AG04450 (cell line): ENCODE measurements at regions not wholly inside any gene's neighbourhood (a gene's known extent, or its start where the extent isn't known, plus 50 kb on each side); places are given as distances from the start of the nearest gene placed in this dataset.

ENCODE experiments used
- CTCF ChIA-PET: fragments of 300-600, 350-600 bp; formaldehyde crosslinking; extraction: SDS; loops from one replicate; lab custom pipeline; 2022; ENCODE audit warnings: antibody characterized with exemption, inconsistent platforms; lab: Charles Lee
- POLR2A ChIA-PET: fragments of 350-600 bp; formaldehyde crosslinking; extraction: SDS; loops from one replicate; lab custom pipeline; 2021; ENCODE audit warnings: antibody characterized with exemption, inconsistent platforms; lab: Yijun Ruan, JAX
- DNase-seq: peaks from one replicate; pipeline ENCODE4 v3.0.0-alpha.2; 2011; ENCODE audit warnings: low read depth, low spot score
- H3K27ac ChIP-seq: one replicate; pipeline ENCODE4 v1.5.1; 2012; ENCODE audit warnings: low read depth, low read length, control low read depth
- H3K27me3 ChIP-seq: one replicate; pipeline ENCODE4 v1.6.0; 2012; ENCODE audit warnings: low read length; ENCODE audit not compliant: control insufficient read depth, insufficient read depth
- H3K4me3 ChIP-seq: 2 replicates; pipeline ENCODE4 v1.5.1; 2011; ENCODE audit warnings: mild to moderate bottlenecking, low read depth, low read length, control low read depth
- H3K9me3 ChIP-seq: 2 replicates; pipeline ENCODE4 v1.5.1; 2012; ENCODE audit warnings: low read length; ENCODE audit not compliant: control insufficient read depth, insufficient read depth
- CTCF ChIP-seq: IDR thresholded peaks from 2 replicates; pipeline ENCODE4 v1.5.1; 2011; ENCODE audit warnings: low read depth, low read length, control low read depth, inconsistent platforms

- Histone ChIP-seq H3K27ac (no peak overlapping the region), H3K27me3 (no peaks in the 10 kb centered on the region), H3K4me3 (no peak overlapping the region), H3K9me3 (no peaks in the 10 kb centered on the region)
- no peak for TF ChIP-seq CTCF
- ChIA-PET POLR2A (no interaction called here), CTCF (no interaction called here)
- no peak for DNase-seq
These were observed 223.8 kb upstream of the SERP2 start for GRCh38 chr13:44149821-44150220.

- POLR2A ChIA-PET: no interaction called here
- no peaks in the 10 kb centered on the region for H3K27me3 ChIP-seq
- no peak overlapping the region for H3K27ac ChIP-seq
- CTCF ChIA-PET: no interaction called here
- no peak overlapping the region for H3K4me3 ChIP-seq
- TF ChIP-seq CTCF: no peak
- no peak for DNase-seq
- H3K9me3 ChIP-seq: no peaks in the 10 kb centered on the region
These were observed 222.2 kb upstream of the SERP2 start for GRCh38 chr13:44151474-44151873.

GRCh38 chr13:44153496-44153895, 220.1 kb upstream of the SERP2 start:
- CTCF ChIA-PET: no interaction called here
- no peak for TF ChIP-seq CTCF
- Histone ChIP-seq H3K9me3 (no peaks in the 10 kb centered on the region), H3K4me3 (no peak overlapping the region), H3K27ac (no peak overlapping the region), H3K27me3 (no peaks in the 10 kb centered on the region)
- no peak for DNase-seq
- POLR2A ChIA-PET: no interaction called here

GRCh38 chr13:44155422-44156293, 218.0 kb upstream of the SERP2 start:
- Histone ChIP-seq H3K9me3 (no peaks in the 10 kb centered on the region; the same call in 1 of the 2 replicates), H3K27ac (no peak overlapping the region), H3K4me3 (no peak overlapping the region), H3K27me3 (no peaks in the 10 kb centered on the region)
- ChIA-PET POLR2A (interaction anchor here (1.1 kb wide), 1 partner anchor 220 kb away, joined by 3 read pairs; no protein-coding TSS in a partner anchor), CTCF (interaction anchor here (1.1 kb wide), 1 partner anchor 248 kb away, joined by 3 read pairs; no protein-coding TSS in a partner anchor)
- DNase-seq: no peak
- no peak for TF ChIP-seq CTCF

- H3K27me3 ChIP-seq: no peaks in the 10 kb centered on the region
- no peak overlapping the region for H3K4me3 ChIP-seq
- POLR2A ChIA-PET: interaction anchor here (0.7 to 1.1 kb wide), 2 partner anchors 39 to 219 kb away, joined by 3 read pairs; no protein-coding TSS in a partner anchor
- DNase-seq: no peak
- TF ChIP-seq CTCF: no peak
- no peak overlapping the region for H3K27ac ChIP-seq
- CTCF ChIA-PET: interaction anchor here (1.1 kb wide), 1 partner anchor 248 kb away, joined by 3 read pairs; no protein-coding TSS in a partner anchor
- H3K9me3 ChIP-seq: no peaks in the 10 kb centered on the region; the same call in 1 of the 2 replicates
These were observed 217.3 kb upstream of the SERP2 start for GRCh38 chr13:44156294-44156658.
